DND-41 (cell line): ENCODE measurements at regions not wholly inside any gene's neighbourhood (a gene's known extent, or its start where the extent isn't known, plus 50 kb on each side); places are given as distances from the start of the nearest gene placed in this dataset.

Experiments
- ATAC-seq: fragments of 200-7000 bp; cut with Tn5 transposase; 3 replicates; pipeline ENCODE4 v1.9.1; 2021; ENCODE audit warnings: low read depth; ENCODE audit not compliant: insufficient read depth
- DNase-seq: peaks from one replicate; pipeline ENCODE4 v3.0.0-alpha.2; 2020
- H2AFZ ChIP-seq: 2 replicates; pipeline ENCODE4 v1.6.0; 2012; ENCODE audit warnings: low read depth, low read length
- H3K27ac ChIP-seq: 2 replicates; pipeline ENCODE4 v1.5.1; 2012; ENCODE audit warnings: low read length, inconsistent platforms
- H3K27me3 ChIP-seq: fragments of 200-600 bp; sonication (generic); 2 replicates; pipeline ENCODE4 v1.6.0; 2012; ENCODE audit warnings: low read length, mild to moderate bottlenecking, inconsistent platforms; ENCODE audit not compliant: insufficient read depth, poor library complexity
- H3K36me3 ChIP-seq: 2 replicates; pipeline ENCODE4 v1.5.1; 2012; ENCODE audit warnings: low read length, inconsistent platforms; ENCODE audit not compliant: insufficient read depth
- H3K4me1 ChIP-seq: 2 replicates; pipeline ENCODE4 v1.5.1; 2012; ENCODE audit warnings: mild to moderate bottlenecking, low read length; ENCODE audit not compliant: insufficient read depth
- H3K4me2 ChIP-seq: 2 replicates; pipeline ENCODE4 v1.6.0; 2012; ENCODE audit warnings: mild to moderate bottlenecking, moderate library complexity, low read length, inconsistent platforms; ENCODE audit not compliant: insufficient read depth
- H3K4me3 ChIP-seq, 2 experiments: fragments of 200-600 bp in 1 of 2; shearing (Covaris generic) in 1 of 2; 2 replicates each; pipeline ENCODE4 v1.5.1; 2012 to 2016; ENCODE audit warnings: inconsistent platforms in 2 of 2, low read length in 2 of 2, mild to moderate bottlenecking in 2 of 2, low read depth in 1 of 2, moderate library complexity in 1 of 2
- H3K79me2 ChIP-seq: 2 replicates; pipeline ENCODE4 v1.6.0; 2012; ENCODE audit warnings: low read length, inconsistent platforms; ENCODE audit not compliant: insufficient read depth
- H3K9ac ChIP-seq: 2 replicates; pipeline ENCODE4 v1.6.0; 2012; ENCODE audit warnings: low read depth, mild to moderate bottlenecking, inconsistent platforms, low read length, moderate library complexity
- H3K9me3 ChIP-seq: 2 replicates; pipeline ENCODE4 v1.5.1; 2012; ENCODE audit warnings: low read length, moderate library complexity, mild to moderate bottlenecking, inconsistent platforms; ENCODE audit not compliant: insufficient read depth, severe bottlenecking
- H4K20me1 ChIP-seq: 2 replicates; pipeline ENCODE4 v1.6.0; 2012; ENCODE audit warnings: low read length; ENCODE audit not compliant: insufficient read depth
- EZH2 ChIP-seq: IDR thresholded peaks from 3 replicates; pipeline ENCODE4 v1.6.1; 2012; ENCODE audit warnings: borderline replicate concordance, low read depth, mild to moderate bottlenecking, moderate library complexity, low read length, inconsistent platforms; ENCODE audit not compliant: severe bottlenecking
- TF ChIP-seq, protein P1 (sequence below): IDR thresholded peaks from 2 replicates; pipeline ENCODE4 v1.5.1; 2012; ENCODE audit warnings: borderline replicate concordance, low read length, moderate library complexity, mild to moderate bottlenecking; ENCODE audit not compliant: poor library complexity, severe bottlenecking; ENCODE audit errors: extremely low read depth

DNA sequence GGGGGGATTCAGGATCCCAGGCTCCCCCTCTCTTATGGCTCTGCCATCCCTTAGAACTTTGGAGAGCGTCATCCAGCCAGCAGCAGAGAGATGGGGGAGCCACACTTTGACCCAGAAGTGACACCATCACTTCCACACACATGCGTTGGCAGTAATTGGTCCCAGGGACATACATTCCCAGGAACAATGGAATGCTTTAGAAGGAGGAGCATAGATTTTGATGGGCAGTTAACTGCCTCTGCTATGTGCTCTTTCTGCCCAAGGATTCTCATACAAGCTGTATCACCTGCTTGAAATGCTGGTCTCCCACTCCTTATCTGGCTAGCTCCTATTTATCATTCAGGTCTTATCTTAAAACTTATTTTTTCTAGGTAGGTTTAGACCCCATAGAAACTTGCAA, 109.0 kb upstream of the RPH3A start:
- H3K79me2 ChIP-seq: no peaks in the 10 kb centered on the region
- ATAC-seq: no peak
- H3K27me3 ChIP-seq: peaks cover 15% of the 10 kb centered on the region
- no peak overlapping the region for H3K9ac ChIP-seq
- no peak overlapping the region for H2AFZ ChIP-seq
- H3K27ac ChIP-seq: no peak overlapping the region
- no peak for TF ChIP-seq EZH2
- TF ChIP-seq, protein P1, sequence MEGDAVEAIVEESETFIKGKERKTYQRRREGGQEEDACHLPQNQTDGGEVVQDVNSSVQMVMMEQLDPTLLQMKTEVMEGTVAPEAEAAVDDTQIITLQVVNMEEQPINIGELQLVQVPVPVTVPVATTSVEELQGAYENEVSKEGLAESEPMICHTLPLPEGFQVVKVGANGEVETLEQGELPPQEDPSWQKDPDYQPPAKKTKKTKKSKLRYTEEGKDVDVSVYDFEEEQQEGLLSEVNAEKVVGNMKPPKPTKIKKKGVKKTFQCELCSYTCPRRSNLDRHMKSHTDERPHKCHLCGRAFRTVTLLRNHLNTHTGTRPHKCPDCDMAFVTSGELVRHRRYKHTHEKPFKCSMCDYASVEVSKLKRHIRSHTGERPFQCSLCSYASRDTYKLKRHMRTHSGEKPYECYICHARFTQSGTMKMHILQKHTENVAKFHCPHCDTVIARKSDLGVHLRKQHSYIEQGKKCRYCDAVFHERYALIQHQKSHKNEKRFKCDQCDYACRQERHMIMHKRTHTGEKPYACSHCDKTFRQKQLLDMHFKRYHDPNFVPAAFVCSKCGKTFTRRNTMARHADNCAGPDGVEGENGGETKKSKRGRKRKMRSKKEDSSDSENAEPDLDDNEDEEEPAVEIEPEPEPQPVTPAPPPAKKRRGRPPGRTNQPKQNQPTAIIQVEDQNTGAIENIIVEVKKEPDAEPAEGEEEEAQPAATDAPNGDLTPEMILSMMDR: no peak
- no peaks in the 10 kb centered on the region for H3K4me1 ChIP-seq
- no peaks in the 10 kb centered on the region for H3K9me3 ChIP-seq
- no peak for DNase-seq
- H3K36me3 ChIP-seq: no peaks in the 10 kb centered on the region
- H4K20me1 ChIP-seq: no peaks in the 10 kb centered on the region
- no peak overlapping the region for H3K4me3 ChIP-seq
- H3K4me2 ChIP-seq: no peak overlapping the region

DNA sequence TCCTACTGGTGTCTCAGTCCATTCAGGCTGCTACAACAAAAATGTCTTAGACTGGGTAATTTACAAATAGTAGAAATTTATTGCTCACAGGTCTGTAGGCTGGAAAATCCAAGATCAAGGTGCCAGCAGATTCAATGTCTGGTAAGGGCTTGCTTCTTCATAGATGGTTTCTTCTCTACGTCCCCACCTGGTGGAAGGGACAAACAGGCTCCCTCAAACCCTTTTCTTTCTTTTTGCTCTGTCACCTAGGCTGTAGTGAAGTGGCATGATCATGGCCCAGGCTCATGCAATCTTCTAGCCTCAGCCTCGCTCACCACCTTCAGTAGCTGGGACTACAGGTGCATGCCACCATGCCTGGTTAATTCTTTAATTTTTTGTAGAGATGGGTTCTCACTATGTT, 106.8 kb upstream of the RPH3A start:
- Histone ChIP-seq H3K9me3 (no peaks in the 10 kb centered on the region), H3K4me1 (no peaks in the 10 kb centered on the region), H4K20me1 (no peaks in the 10 kb centered on the region), H3K4me3 (no peak overlapping the region), H3K4me2 (no peak overlapping the region), H3K36me3 (no peaks in the 10 kb centered on the region), H3K27me3 (peaks cover 15% of the 10 kb centered on the region), H3K79me2 (no peaks in the 10 kb centered on the region), H3K27ac (no peak overlapping the region), H2AFZ (no peak overlapping the region), H3K9ac (no peak overlapping the region)
- no peak for ATAC-seq
- DNase-seq: no peak
- TF ChIP-seq, protein P1: peak; percentile 23
- TF ChIP-seq EZH2: no peak

DNA sequence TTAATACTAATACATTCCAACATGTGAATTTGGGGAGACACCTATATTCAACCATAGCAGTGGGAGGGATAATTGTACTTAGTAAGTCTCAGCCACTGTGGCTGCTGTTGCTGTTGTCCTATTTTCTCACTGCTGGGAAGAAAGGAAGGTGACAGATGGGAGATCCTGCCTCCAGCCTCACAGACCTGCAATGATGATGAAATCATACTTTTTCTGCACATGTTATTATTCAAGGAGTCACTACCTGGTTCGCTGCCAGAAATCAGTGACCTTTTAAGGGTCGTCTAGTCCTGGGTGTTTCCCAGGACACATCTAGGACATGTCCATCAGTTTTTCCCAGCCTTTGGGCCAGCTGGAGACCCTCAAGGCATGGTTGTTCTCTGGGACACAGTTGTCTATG, 106.2 kb upstream of the RPH3A start:
- no peak for DNase-seq
- H3K27ac ChIP-seq: no peak overlapping the region
- H3K9me3 ChIP-seq: no peaks in the 10 kb centered on the region
- no peaks in the 10 kb centered on the region for H3K4me1 ChIP-seq
- no peak overlapping the region for H3K4me3 ChIP-seq
- no peak for ATAC-seq
- TF ChIP-seq, protein P1: no peak
- TF ChIP-seq EZH2: no peak
- no peaks in the 10 kb centered on the region for H3K79me2 ChIP-seq
- no peak overlapping the region for H3K9ac ChIP-seq
- no peak overlapping the region for H2AFZ ChIP-seq
- peaks cover 15% of the 10 kb centered on the region for H3K27me3 ChIP-seq
- no peaks in the 10 kb centered on the region for H3K36me3 ChIP-seq
- H4K20me1 ChIP-seq: no peaks in the 10 kb centered on the region
- H3K4me2 ChIP-seq: no peak overlapping the region

DNA sequence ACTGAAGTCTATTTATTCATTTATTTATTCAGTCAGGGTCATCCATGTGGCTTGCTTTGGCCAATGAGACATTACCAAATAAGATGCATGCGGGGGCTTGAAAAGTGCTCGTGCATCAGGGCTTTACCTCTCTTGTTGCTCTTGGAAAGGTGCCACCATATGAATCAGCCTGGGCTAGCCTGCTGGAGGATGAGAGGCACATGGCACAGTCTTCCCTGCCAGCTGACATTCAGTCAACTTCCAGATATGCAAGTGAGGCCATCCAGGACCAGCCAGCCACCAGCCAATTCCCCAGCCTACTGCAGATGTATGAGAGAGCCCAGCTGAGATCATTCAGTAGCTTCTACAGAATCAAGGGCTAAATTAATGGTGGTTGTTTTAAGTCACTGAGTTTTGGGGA, 105.2 kb upstream of the RPH3A start:
- Histone ChIP-seq H2AFZ (no peak overlapping the region), H3K9me3 (no peaks in the 10 kb centered on the region), H3K4me3 (no peak overlapping the region), H3K79me2 (no peaks in the 10 kb centered on the region), H3K27me3 (peaks cover 12% of the 10 kb centered on the region), H3K9ac (no peak overlapping the region), H3K4me2 (no peak overlapping the region), H3K27ac (no peak overlapping the region), H3K36me3 (no peaks in the 10 kb centered on the region), H3K4me1 (no peaks in the 10 kb centered on the region), H4K20me1 (no peaks in the 10 kb centered on the region)
- DNase-seq (no peak), ATAC-seq (no peak)
- TF ChIP-seq, protein P1: no peak
- no peak for TF ChIP-seq EZH2
